Nephron progenitor cell (in vitro differentiated cells): ENCODE measurements at regions not wholly inside any gene's neighbourhood (a gene's known extent, or its start where the extent isn't known, plus 50 kb on each side); places are given as distances from the start of the nearest gene placed in this dataset.

ENCODE experiments used
- DNase-seq: peaks from one replicate; pipeline ENCODE4 v3.0.0; 2021
- H3K27ac Mint-ChIP-seq: 2 replicates; pipeline ENCODE4 v1.8.0; 2021; ENCODE audit warnings: mild to moderate bottlenecking, moderate library complexity, mixed read lengths
- H3K27me3 Mint-ChIP-seq: 2 replicates; pipeline ENCODE4 v1.8.0; 2021; ENCODE audit warnings: mild to moderate bottlenecking, low read depth, mixed read lengths; ENCODE audit not compliant: poor library complexity
- H3K36me3 Mint-ChIP-seq: 2 replicates; pipeline ENCODE4 v1.8.0; 2021; ENCODE audit warnings: low read depth, mixed read lengths
- H3K4me1 Mint-ChIP-seq: 2 replicates; pipeline ENCODE4 v1.8.0; 2021; ENCODE audit warnings: mixed read lengths
- H3K4me3 Mint-ChIP-seq: 2 replicates; pipeline ENCODE4 v1.8.0; 2021; ENCODE audit warnings: mild to moderate bottlenecking, moderate library complexity, mixed read lengths
- H3K9me3 Mint-ChIP-seq: 2 replicates; pipeline ENCODE4 v1.8.0; 2021; ENCODE audit warnings: mild to moderate bottlenecking, moderate library complexity, mixed read lengths
- CTCF ChIP-seq: fragments of 200-600 bp; sonication (generic); IDR thresholded peaks from 2 replicates; pipeline ENCODE4 v1.5.0; 2021; ENCODE audit warnings: antibody characterized with exemption

- no peaks in the 10 kb centered on the region for H3K27me3 Mint-ChIP-seq
- TF ChIP-seq CTCF: no peak
- no peaks in the 10 kb centered on the region for H3K4me1 Mint-ChIP-seq
- no peak overlapping the region for H3K4me3 Mint-ChIP-seq
- DNase-seq: no peak
- H3K27ac Mint-ChIP-seq: no peak overlapping the region
- no peaks in the 10 kb centered on the region for H3K36me3 Mint-ChIP-seq
- peaks cover 13% of the 10 kb centered on the region for H3K9me3 Mint-ChIP-seq
These were observed 215.9 kb upstream of the LRRC3B start for GRCh38 chr3:26406636-26407035.

- H3K9me3 Mint-ChIP-seq: no peaks in the 10 kb centered on the region
These were observed 204.0 kb upstream of the LRRC3B start for GRCh38 chr3:26418553-26418952.

GRCh38 chr3:26422415-26422814 is 200.2 kb upstream of the LRRC3B start:
- no peaks in the 10 kb centered on the region for H3K36me3 Mint-ChIP-seq
- no peaks in the 10 kb centered on the region for H3K27me3 Mint-ChIP-seq
- H3K27ac Mint-ChIP-seq: no peak overlapping the region
- no peak overlapping the region for H3K4me3 Mint-ChIP-seq
- DNase-seq: no peak
- H3K4me1 Mint-ChIP-seq: peaks cover 25% of the 10 kb centered on the region
- no peak for TF ChIP-seq CTCF
- no peaks in the 10 kb centered on the region for H3K9me3 Mint-ChIP-seq

More at GRCh38 chr3:26418553-26418952, 204.0 kb upstream of the LRRC3B start:
- Mint-ChIP-seq H3K4me1 (peaks cover 11% of the 10 kb centered on the region), H3K27ac (no peak overlapping the region), H3K4me3 (no peak overlapping the region), H3K36me3 (no peaks in the 10 kb centered on the region), H3K27me3 (peaks cover 3% of the 10 kb centered on the region)
- DNase-seq: no peak
- no peak for TF ChIP-seq CTCF

GRCh38 chr3:26425076-26425475 is 197.5 kb upstream of the LRRC3B start:
- Mint-ChIP-seq H3K4me1 (peaks cover 25% of the 10 kb centered on the region), H3K36me3 (no peaks in the 10 kb centered on the region), H3K9me3 (no peaks in the 10 kb centered on the region), H3K27ac (no peak overlapping the region), H3K27me3 (no peaks in the 10 kb centered on the region), H3K4me3 (no peak overlapping the region)
- DNase-seq: no peak
- no peak for TF ChIP-seq CTCF

- Mint-ChIP-seq H3K9me3 (no peaks in the 10 kb centered on the region), H3K4me1 (peaks cover 14% of the 10 kb centered on the region), H3K36me3 (no peaks in the 10 kb centered on the region), H3K4me3 (no peak overlapping the region), H3K27me3 (no peaks in the 10 kb centered on the region), H3K27ac (no peak overlapping the region)
- DNase-seq: no peak
- no peak for TF ChIP-seq CTCF
These were observed 193.6 kb upstream of the LRRC3B start for GRCh38 chr3:26428992-26429391.

GRCh38 chr3:26437678-26438077 is 184.9 kb upstream of the LRRC3B start:
- no peaks in the 10 kb centered on the region for H3K36me3 Mint-ChIP-seq
- no peaks in the 10 kb centered on the region for H3K9me3 Mint-ChIP-seq
- TF ChIP-seq CTCF: no peak
- no peak overlapping the region for H3K4me3 Mint-ChIP-seq
- H3K27me3 Mint-ChIP-seq: no peaks in the 10 kb centered on the region
- H3K4me1 Mint-ChIP-seq: no peaks in the 10 kb centered on the region
- DNase-seq: no peak
- H3K27ac Mint-ChIP-seq: no peak overlapping the region
